Activated CD4-positive, alpha-beta T cell treated with anti-CD3 and anti-CD28 coated beads, Interleukin-10, Interleukin-2, amounts not matched to agents 100 ng/mL and 50 ng/mL, durations not matched to agents 16 hours and 8 hours (primary cell): ENCODE measurements at regions not wholly inside any gene's neighbourhood (a gene's known extent, or its start where the extent isn't known, plus 50 kb on each side); places are given as distances from the start of the nearest gene placed in this dataset.

Experiments
- DNase-seq: peaks from one replicate; pipeline ENCODE4 v3.0.0-alpha.2; 2020

GRCh38 chr1:106502659-106503058 is 553.8 kb upstream of the PRMT6 start:
- DNase-seq = no peak

DNA sequence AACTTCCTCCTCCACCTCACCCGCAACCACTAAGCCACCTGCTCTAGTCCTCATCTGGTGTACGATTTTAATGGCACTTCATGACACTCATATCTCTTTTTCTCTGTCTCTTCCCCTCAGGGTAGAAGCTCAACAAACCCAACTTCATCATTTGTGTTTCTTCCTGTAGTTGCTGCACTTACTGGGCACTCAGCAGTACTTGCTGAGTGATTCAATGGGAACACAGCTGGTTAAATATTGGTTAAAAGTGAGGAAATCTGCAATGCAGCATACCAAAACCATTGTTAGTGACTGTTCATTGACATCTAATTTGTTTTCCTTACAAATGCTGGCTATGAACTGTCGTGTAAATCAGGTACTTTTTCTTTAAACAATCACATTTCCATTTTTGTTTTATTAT is 541.1 kb upstream of the PRMT6 start:
- no peak for DNase-seq

DNA sequence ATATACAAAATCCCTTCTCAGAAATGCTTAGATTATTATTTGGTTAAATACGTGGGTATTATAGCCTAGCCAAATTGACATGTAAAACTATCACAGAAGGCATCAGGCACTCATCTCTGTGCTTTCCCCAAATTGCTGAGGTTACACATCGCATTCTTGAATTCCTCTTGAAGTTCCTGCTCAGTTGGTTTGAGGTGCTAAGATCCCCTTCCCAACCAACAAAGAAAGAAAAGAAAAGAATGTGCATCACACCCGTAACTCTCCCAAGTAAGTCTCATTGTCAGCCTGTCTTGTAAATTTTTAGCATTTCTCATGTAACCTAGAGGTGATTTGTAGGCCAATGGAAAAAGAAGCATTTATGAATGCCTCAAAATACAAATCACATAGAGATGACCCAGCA is 539.2 kb upstream of the PRMT6 start:
- DNase-seq = no peak

DNA sequence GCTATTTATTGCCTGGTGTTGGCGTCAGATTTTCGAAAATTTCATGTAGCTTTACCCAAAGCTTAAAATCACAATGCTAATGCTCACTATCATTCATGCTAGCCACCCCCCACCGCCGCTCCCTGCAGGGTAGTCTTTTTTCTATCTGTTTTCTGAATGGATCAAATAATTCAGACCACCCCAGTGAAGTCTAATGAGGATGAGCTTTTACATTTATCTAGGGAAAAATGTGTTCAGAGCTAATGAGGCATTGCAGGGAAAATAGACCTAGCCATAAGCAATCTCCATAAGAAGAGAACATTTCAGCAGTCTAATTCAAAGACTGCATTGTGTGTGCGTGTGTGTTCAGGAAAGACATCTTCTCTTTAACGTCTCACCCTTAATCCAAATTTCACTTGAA is 533.0 kb upstream of the PRMT6 start:
- no peak for DNase-seq

DNA sequence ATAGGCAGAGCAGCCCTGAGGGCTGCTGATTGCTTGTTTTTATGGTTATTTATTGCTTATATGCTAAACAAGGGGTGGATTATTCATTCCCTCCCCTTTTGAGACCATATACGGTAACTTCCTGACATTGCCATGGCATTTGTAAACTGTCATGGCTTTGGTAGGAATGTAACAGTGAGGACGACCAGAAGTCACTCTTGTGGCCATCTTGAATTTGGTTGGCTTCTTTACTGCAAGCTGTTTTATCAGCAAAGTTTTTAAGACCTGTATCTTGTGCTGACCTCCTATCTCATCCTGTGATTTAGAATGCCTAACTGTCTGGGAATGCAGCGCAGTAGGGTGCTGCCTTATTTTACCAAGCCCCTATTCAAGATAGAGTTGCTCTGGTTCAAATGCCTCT is 531.8 kb upstream of the PRMT6 start:
- no peak for DNase-seq

GRCh38 chr1:106526650-106527049 is 529.8 kb upstream of the PRMT6 start:
- no peak for DNase-seq

GRCh38 chr1:106534612-106535011 is 521.9 kb upstream of the PRMT6 start:
- DNase-seq = no peak

- DNase-seq = no peak
Observed at GRCh38 chr1:106536741-106537140, 519.7 kb upstream of the PRMT6 start.

DNA sequence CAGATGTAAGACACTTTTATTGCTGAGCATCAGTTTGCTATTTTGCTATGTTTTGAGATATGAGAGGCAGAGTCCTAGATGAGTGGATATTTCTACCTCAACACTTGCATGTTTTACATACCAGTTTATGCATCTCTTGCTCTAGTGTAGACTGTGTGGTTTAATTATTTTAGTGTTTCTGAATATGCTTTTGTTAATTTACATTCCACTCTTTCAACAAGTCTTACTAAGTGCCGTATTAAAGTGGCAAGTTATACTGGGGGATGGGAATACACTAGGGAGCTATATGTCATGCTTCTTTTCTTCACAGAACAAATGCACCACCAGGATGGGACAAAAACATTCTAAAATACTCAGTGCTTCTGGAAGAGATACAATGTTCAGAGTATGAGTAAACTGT is 507.7 kb upstream of the PRMT6 start:
- no peak for DNase-seq

DNA sequence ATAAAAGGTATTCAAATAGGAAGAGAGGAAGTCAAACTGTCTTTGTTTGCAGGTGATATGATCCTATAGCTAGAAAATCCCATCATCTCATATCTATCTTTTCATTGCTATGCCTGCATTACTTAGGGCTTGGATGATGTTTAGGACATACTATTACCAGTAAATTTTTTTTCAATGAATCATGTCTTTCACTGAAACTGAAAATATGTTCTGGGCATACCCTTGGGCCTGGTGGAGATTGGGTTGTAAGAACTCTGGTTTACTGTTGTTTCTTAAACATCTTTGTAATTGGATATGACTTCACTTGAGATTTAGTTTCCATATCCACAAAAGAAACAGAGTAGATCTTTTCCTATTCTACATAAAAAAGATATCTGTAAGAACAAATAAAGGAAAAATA is 502.2 kb upstream of the PRMT6 start:
- DNase-seq = no peak

GRCh38 chr1:106555571-106555970 is 500.9 kb upstream of the PRMT6 start:
- no peak for DNase-seq

DNA sequence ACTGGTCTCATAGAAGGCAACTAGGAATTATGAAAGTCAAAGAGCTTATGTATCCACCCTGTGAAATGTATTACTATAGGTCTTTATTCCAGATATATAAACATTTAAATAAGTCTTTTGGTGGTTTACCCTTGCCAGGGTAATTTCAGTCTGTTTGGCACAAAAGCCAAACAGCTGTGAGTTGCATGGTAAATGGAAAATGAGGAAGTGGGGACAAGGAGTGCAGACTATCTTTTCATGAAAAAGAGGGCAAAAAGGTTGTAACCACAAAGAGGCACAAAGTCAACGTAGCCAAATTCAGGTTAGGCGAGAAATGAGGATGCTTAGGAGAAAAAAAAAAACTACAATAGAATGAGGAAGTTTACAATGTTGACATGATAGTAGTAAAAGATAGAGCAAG is 492.3 kb upstream of the PRMT6 start:
- no peak for DNase-seq

DNA sequence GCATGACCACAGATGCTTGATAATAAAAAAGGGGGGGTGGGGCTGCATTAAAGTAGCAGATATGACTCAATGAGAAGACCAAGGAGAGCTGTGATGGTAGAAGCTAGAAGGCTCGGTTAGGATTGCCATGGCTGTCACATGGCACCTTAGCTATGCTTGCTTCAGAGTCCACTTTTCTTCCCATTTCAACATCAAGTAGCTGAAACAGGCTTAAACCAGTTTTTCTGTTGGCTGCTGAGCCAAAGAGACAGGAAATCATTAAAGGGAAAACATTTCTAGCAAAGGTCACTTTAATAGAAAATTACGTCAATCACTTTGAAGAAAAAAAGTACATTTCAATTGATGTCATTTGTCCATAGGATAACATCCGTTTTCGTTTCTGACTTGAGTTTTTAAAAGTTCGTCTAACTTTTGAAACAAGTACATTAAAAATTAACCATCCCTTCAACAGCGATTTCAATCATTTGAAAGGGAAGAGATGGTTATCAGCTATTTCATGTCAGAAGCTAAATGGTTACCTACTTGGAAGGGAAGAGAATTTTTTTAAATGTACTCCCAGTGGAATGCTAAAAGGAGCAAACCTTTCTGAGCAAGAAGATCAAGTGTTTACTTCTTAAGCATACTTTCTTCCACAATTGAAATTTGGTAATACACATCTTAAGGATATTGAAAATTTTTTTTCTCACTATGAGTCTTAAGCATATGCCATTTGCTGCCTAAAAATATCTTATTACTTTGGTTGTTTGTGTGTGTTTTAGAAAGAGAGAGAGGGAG is 488.1 kb upstream of the PRMT6 start:
- DNase-seq = no peak

DNA sequence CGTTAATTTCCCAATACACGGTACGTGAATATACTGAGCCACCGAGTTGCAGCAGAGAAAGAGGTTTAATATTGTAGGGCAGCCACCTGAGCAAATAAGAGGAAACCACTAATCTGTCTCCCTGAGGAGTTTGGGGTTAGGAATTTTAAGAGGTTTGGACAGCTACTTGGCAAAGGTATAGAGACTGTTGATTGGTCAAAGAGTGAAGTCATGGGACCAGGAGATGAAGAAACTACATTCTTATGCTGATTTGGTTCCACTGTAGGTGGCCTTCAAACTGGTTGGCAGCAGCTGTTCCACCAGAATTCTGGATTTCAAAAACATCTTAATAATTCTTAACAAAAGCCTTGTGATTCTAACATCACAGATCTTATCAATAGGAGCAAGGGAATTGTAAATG is 485.4 kb upstream of the PRMT6 start:
- no peak for DNase-seq

- DNase-seq = no peak
Observed at GRCh38 chr1:106584107-106584506, 472.4 kb upstream of the PRMT6 start.

DNA sequence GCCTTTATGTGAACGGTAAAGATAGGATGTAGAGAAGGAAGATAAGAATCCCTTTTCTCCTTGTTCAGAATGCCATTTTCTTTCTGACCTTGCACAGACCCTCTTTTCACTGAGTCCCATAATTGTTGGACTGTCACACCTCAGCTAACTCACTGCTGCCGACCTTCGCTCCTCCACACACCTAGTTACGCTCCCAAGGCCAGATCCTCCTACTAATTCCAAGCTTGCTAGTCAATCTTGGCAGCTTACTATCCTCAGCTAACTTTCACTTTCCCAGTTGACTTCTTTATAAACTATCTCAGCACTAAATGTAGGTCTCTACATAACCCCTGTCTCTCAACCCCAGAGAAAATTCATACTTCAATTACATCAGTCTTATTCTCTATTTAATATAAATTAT is 471.8 kb upstream of the PRMT6 start:
- DNase-seq = no peak

- DNase-seq = no peak
Observed at GRCh38 chr1:106600626-106601025, 455.8 kb upstream of the PRMT6 start.

DNA sequence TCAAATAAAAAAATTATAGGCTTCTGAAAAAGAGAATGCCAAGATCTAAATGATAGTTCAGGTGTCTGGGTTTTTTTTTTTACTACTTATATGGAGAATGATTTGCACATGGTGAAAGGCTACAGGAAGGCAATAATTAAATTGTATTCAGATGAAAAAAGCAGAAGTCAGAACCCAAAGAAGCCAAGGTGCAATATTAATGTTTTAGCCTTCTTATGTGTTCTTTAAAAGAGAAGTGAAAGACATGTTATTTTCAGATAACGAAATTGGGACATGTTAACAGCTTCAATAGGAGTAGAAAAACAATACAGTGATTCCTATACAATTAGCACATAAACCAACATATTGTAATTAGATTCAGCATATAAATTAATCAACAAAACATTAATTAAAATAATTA is 452.9 kb upstream of the PRMT6 start:
- DNase-seq = no peak

GRCh38 chr1:106608841-106609240 is 447.6 kb upstream of the PRMT6 start:
- DNase-seq = no peak

DNA sequence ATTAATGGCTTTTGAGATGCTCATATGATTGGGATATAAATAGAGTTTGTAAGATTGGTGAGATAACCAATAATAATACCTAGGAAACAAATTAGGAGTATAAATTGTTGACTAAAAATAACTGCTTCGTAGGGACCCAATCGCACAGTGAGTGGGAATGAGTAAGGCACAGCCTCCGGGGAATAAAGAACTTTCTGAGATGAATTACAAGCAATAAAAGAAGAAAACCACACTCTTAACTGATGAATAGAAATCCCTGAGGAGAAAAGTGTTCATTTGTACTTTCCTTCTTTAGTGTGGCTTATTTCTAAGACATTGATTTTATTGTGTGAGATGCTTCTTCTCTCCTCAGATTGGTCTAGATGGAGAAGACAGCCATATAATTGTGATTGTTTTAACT is 443.4 kb upstream of the PRMT6 start:
- no peak for DNase-seq

DNA sequence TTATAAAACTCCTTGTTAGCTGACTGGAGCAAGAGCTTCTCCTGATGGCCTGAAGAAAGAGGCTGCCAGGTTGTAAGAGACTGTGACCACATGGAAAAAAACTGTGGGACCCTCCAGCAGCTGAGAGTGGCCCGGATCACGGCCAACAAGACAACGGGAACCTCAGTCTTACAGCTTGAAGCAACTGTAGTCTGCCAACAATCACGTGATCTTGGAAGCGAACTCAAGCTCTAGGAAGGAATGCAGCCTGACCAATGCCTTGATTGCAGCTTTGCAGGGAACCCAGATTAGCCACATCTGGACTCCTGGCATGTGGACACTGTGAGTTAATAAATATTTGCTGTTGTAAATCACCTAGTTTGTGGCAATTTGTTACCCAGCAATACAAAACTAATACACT is 442.6 kb upstream of the PRMT6 start:
- no peak for DNase-seq

DNA sequence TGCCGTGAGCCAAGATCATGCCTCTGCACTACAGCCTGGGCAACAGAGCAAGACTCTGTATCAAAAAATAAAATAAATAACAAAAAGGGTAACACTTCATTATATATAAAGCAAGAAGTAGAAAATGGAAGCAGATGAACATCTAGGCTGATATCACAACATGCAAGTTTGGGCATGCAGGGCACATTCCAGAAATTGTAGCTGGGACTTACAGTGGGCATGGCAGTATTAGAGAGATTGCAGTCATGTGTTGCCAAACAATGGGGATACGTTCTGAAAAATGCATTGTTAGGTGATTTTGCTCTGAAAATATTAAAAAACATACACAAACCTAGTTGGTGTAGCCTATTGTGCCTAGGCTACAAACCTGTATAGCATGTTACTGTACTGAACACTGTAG is 441.0 kb upstream of the PRMT6 start:
- DNase-seq = no peak

DNA sequence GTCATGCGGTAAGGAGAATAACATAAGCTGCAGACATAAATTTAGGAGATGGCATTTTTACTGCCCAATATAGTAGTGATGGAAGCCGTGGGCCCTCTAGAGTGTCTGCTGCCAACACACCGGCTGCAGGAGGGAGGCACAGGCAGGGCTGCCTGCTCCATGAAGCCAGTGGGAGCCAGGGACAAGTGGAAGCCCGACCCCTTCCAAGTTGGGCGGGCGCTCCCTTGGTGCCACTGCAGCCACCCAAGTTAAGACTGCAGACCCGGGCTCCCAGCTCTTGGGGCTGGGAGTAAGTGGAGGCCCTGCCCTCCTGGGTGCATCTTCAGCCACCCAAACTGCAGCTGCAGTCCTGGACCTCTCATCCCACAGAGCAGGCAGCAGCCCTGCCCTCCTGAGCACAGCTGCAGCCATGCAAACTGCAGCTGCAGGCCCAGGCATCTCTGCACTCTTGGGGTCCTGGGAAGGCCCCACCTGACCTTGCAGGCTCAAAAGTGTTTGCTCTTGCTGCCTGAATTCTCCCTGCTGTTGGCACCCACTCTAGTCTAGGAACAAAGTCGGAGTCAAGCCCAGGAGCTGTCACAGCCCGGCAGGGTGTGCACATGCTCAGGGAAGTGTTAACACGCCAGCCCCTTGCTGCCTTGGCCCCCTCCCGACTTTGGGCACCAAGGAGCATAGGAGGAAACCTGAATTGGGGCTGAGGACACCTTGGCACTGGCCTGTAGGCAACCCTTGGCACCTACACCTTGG is 437.2 kb upstream of the PRMT6 start:
- DNase-seq = no peak

DNA sequence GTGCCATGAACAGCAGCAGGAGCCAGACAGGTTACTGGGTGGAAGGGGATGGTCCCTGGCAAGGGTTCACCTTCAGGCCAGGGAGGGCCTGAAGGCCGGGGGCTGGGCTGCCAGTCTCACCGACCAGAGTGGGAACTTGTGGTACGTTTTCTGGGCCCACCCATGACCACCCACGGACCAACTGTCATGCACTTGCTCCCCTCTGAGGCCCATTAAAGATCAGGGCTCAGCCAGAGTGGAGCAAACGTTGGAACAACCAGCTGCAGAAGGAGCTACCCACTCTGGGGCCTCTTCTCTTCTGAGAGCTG is 436.7 kb upstream of the PRMT6 start:
- DNase-seq = no peak

DNA sequence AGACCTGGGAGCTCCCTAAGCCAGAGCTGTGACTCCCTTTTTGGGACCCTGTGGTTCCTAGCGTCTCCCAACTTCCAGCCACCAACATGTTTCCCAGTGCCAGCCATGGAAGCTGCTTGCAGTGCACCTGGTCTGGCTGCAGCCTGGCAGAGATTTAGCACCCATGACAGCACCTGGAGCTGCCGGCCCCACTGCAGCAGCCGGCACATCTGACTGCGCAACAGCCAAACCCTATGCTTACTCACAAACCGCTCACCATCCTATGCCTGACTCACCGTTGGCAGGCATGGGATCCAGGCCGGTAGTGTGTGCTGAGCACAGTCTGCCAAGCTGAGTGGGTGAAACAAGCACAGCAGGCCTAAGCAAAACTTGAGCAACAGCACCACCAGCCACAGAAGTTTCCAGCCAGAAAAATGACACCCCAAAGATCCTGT is 435.9 kb upstream of the PRMT6 start:
- no peak for DNase-seq
